Cardiac muscle cell (in vitro differentiated cells and primary cell): ENCODE measurements at regions not wholly inside any gene's neighbourhood (a gene's known extent, or its start where the extent isn't known, plus 50 kb on each side); places are given as distances from the start of the nearest gene placed in this dataset.

Source experiments
- DNase-seq, 2 donors: peaks; one replicate each; pipeline versions ENCODE4 v3.0.0 to v3.0.0-alpha.2; 2010 to 2017; ENCODE audit warnings: low read depth in 1 of 2, low spot score in 1 of 2
- H3K27ac ChIP-seq: fragments of 200-600 bp; sonication (generic); 2 replicates; pipeline ENCODE4 v1.5.1; 2016
- H3K27me3 ChIP-seq: fragments of 200-600 bp; sonication (generic); 2 replicates; pipeline ENCODE4 v1.6.0; 2016; ENCODE audit warnings: control low read depth
- H3K36me3 ChIP-seq: fragments of 200-600 bp; sonication (generic); 2 replicates; pipeline ENCODE4 v1.5.1; 2016; ENCODE audit warnings: control low read depth
- H3K4me1 ChIP-seq: fragments of 200-600 bp; sonication (generic); 2 replicates; pipeline ENCODE4 v1.8.1; 2017; ENCODE audit warnings: low read depth, mild to moderate bottlenecking, mixed run types
- H3K4me3 ChIP-seq: fragments of 200-600 bp; sonication (generic); 2 replicates; pipeline ENCODE4 v1.5.1; 2016; ENCODE audit warnings: mild to moderate bottlenecking
- H3K9me3 ChIP-seq: fragments of 200-600 bp; sonication (generic); 2 replicates; pipeline ENCODE4 v1.5.1; 2017; ENCODE audit warnings: low read depth, mild to moderate bottlenecking, control low read depth
- CTCF ChIP-seq: IDR thresholded peaks from 2 replicates; pipeline ENCODE4 v1.5.1; 2012; ENCODE audit warnings: low read depth, mild to moderate bottlenecking, low read length

GRCh38 chr1:209218113-209218512 is 365.4 kb upstream of the CAMK1G start:
- Histone ChIP-seq H3K4me3 (no peak overlapping the region), H3K9me3 (no peaks in the 10 kb centered on the region), H3K27ac (no peak overlapping the region), H3K27me3 (no peaks in the 10 kb centered on the region), H3K36me3 (no peaks in the 10 kb centered on the region), H3K4me1 (no peaks in the 10 kb centered on the region)
- no peak for TF ChIP-seq CTCF
- no peak for DNase-seq

GRCh38 chr1:209218981-209219380 is 364.5 kb upstream of the CAMK1G start:
- H3K4me3 ChIP-seq = no peak overlapping the region
- H3K27me3 ChIP-seq = no peaks in the 10 kb centered on the region
- no peak for DNase-seq
- H3K36me3 ChIP-seq = no peaks in the 10 kb centered on the region
- H3K9me3 ChIP-seq = no peaks in the 10 kb centered on the region
- TF ChIP-seq CTCF = no peak
- H3K27ac ChIP-seq = no peak overlapping the region
- H3K4me1 ChIP-seq = no peaks in the 10 kb centered on the region

- H3K36me3 ChIP-seq = no peaks in the 10 kb centered on the region
- H3K27ac ChIP-seq = peak overlapping the region; percentile 53
- no peaks in the 10 kb centered on the region for H3K4me1 ChIP-seq
- H3K27me3 ChIP-seq = no peaks in the 10 kb centered on the region
- no peak overlapping the region for H3K4me3 ChIP-seq
- no peak for DNase-seq
- H3K9me3 ChIP-seq = no peaks in the 10 kb centered on the region
- TF ChIP-seq CTCF = no peak
Observed at GRCh38 chr1:209219791-209220524, 363.6 kb upstream of the CAMK1G start.

- Histone ChIP-seq H3K4me3 (no peak overlapping the region), H3K9me3 (no peaks in the 10 kb centered on the region), H3K4me1 (no peaks in the 10 kb centered on the region), H3K27me3 (no peaks in the 10 kb centered on the region), H3K36me3 (no peaks in the 10 kb centered on the region), H3K27ac (no peak overlapping the region)
- no peak for TF ChIP-seq CTCF
- DNase-seq = no peak
Observed at GRCh38 chr1:209222826-209223225, 360.7 kb upstream of the CAMK1G start.

- no peak for TF ChIP-seq CTCF
- Histone ChIP-seq H3K4me1 (no peaks in the 10 kb centered on the region), H3K36me3 (no peaks in the 10 kb centered on the region), H3K4me3 (no peak overlapping the region), H3K9me3 (no peaks in the 10 kb centered on the region), H3K27ac (no peak overlapping the region), H3K27me3 (no peaks in the 10 kb centered on the region)
- DNase-seq = no peak
Observed at GRCh38 chr1:209223791-209224190, 359.7 kb upstream of the CAMK1G start.
